ENCODE measurements at regions not wholly inside any gene's neighbourhood (a gene's known extent, or its start where the extent isn't known, plus 50 kb on each side); places are given as distances from the start of the nearest gene placed in this dataset.

- no peaks in the 10 kb centered on the region for H3K27me3 Mint-ChIP-seq (ENCODE audit: low read depth, unreplicated experiment)
- TF ChIP-seq CTCF (IDR thresholded peaks at IDR 0.05; ENCODE audit: insufficient read depth, low read depth, low read length) = no peak
- TF ChIP-seq EZH2 (IDR thresholded peaks at IDR 0.05; ENCODE audit: insufficient read depth, low read length) = no peak
These were observed 1263.6 kb upstream of the ADGRL3 start for GRCh38 chr4:59936566-59936965.

DNA sequence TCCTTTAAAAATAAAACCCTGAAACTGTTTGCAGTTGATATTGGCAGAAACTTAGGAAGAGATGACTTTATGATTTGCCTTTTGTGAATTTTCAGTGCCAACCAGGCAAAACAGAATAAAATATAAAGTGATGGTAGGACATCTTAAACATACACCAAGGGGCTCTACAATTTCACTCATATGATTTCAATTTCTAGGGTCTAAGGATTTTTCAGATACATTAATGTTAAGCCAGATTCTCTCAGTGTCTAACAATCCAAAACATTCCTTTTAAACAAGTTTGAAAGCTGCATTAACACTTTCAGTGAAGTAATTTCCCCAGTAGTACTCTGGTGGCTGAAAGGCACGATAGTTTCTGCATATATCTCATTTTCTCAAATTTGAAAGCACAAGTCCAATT, 1262.0 kb upstream of the ADGRL3 start:
- no peak overlapping the region for H3K9ac ChIP-seq (ENCODE audit: low read length)
- H3K4me2 ChIP-seq (ENCODE audit: low read length) = no peak overlapping the region
- H3K36me3 Mint-ChIP-seq (ENCODE audit: low read depth, unreplicated experiment) = no peaks in the 10 kb centered on the region
- no peaks in the 10 kb centered on the region for H3K27me3 Mint-ChIP-seq (ENCODE audit: low read depth, unreplicated experiment)
- H2AFZ ChIP-seq (ENCODE audit: low read depth, low read length) = no peak overlapping the region
- H3K4me3 Mint-ChIP-seq (ENCODE audit: unreplicated experiment) = no peak overlapping the region
- H3K36me3 ChIP-seq (ENCODE audit: insufficient read depth, low read length) = no peaks in the 10 kb centered on the region
- DNase-seq (ENCODE audit: low read depth) (no peak), FAIRE-seq (no peak)
- no peak overlapping the region for H3K27ac ChIP-seq (ENCODE audit: low read depth, low read length)
- TF ChIP-seq CTCF (IDR thresholded peaks at IDR 0.05; ENCODE audit: insufficient read depth, low read depth, low read length) (no peak), EZH2 (IDR thresholded peaks at IDR 0.05; ENCODE audit: insufficient read depth, low read length) (no peak)
- H4K20me1 ChIP-seq (ENCODE audit: insufficient read depth, low read length) = no peaks in the 10 kb centered on the region
- no peaks in the 10 kb centered on the region for H3K79me2 ChIP-seq (ENCODE audit: insufficient read depth, low read length)
- no peaks in the 10 kb centered on the region for H3K4me1 Mint-ChIP-seq (ENCODE audit: low read depth, unreplicated experiment)
- H3K27ac Mint-ChIP-seq (ENCODE audit: unreplicated experiment) = no peak overlapping the region
- no peak overlapping the region for H3K4me3 ChIP-seq (ENCODE audit: insufficient read depth, low read depth, low read length)
- H3K4me1 ChIP-seq (ENCODE audit: insufficient read depth, low read length) = no peaks in the 10 kb centered on the region
- H3K9me3 Mint-ChIP-seq (ENCODE audit: unreplicated experiment) = no peaks in the 10 kb centered on the region
- H3K9me3 ChIP-seq (ENCODE audit: insufficient read depth, low read depth, low read length) = no peaks in the 10 kb centered on the region
- H3K27me3 ChIP-seq (ENCODE audit: insufficient read depth, low read length) = no peaks in the 10 kb centered on the region

More at GRCh38 chr4:59936566-59936965, 1263.6 kb upstream of the ADGRL3 start:
- H3K27me3 ChIP-seq (ENCODE audit: insufficient read depth, low read length) = no peaks in the 10 kb centered on the region
- no peak overlapping the region for H3K9ac ChIP-seq (ENCODE audit: low read length)
- Mint-ChIP-seq H3K27ac (ENCODE audit: unreplicated experiment) (no peak overlapping the region), H3K9me3 (ENCODE audit: unreplicated experiment) (no peaks in the 10 kb centered on the region), H3K4me3 (ENCODE audit: unreplicated experiment) (no peak overlapping the region), H3K4me1 (ENCODE audit: low read depth, unreplicated experiment) (no peaks in the 10 kb centered on the region), H3K36me3 (ENCODE audit: low read depth, unreplicated experiment) (no peaks in the 10 kb centered on the region)
- H3K27ac ChIP-seq (ENCODE audit: low read depth, low read length) = no peak overlapping the region
- no peak overlapping the region for H3K4me3 ChIP-seq (ENCODE audit: insufficient read depth, low read depth, low read length)
- H3K36me3 ChIP-seq (ENCODE audit: insufficient read depth, low read length) = no peaks in the 10 kb centered on the region
- H3K4me2 ChIP-seq (ENCODE audit: low read length) = no peak overlapping the region
- no peak for DNase-seq (ENCODE audit: low read depth)
- no peak overlapping the region for H2AFZ ChIP-seq (ENCODE audit: low read depth, low read length)
- H3K9me3 ChIP-seq (ENCODE audit: insufficient read depth, low read depth, low read length) = no peaks in the 10 kb centered on the region
- H3K79me2 ChIP-seq (ENCODE audit: insufficient read depth, low read length) = no peaks in the 10 kb centered on the region
- H4K20me1 ChIP-seq (ENCODE audit: insufficient read depth, low read length) = no peaks in the 10 kb centered on the region
- H3K4me1 ChIP-seq (ENCODE audit: insufficient read depth, low read length) = no peaks in the 10 kb centered on the region
- no peak for FAIRE-seq

GRCh38 chr4:59945277-59945676, 1254.8 kb upstream of the ADGRL3 start:
- no peak overlapping the region for H3K4me3 ChIP-seq (ENCODE audit: insufficient read depth, low read depth, low read length)
- no peaks in the 10 kb centered on the region for H3K4me1 ChIP-seq (ENCODE audit: insufficient read depth, low read length)
- no peak overlapping the region for H3K27ac Mint-ChIP-seq (ENCODE audit: unreplicated experiment)
- H3K4me3 Mint-ChIP-seq (ENCODE audit: unreplicated experiment) = no peak overlapping the region
- no peaks in the 10 kb centered on the region for H3K36me3 Mint-ChIP-seq (ENCODE audit: low read depth, unreplicated experiment)
- TF ChIP-seq CTCF (IDR thresholded peaks at IDR 0.05; ENCODE audit: insufficient read depth, low read depth, low read length) (no peak), EZH2 (IDR thresholded peaks at IDR 0.05; ENCODE audit: insufficient read depth, low read length) (no peak)
- no peak overlapping the region for H3K4me2 ChIP-seq (ENCODE audit: low read length)
- FAIRE-seq (no peak), DNase-seq (ENCODE audit: low read depth) (no peak)
- no peaks in the 10 kb centered on the region for H3K79me2 ChIP-seq (ENCODE audit: insufficient read depth, low read length)
- H3K27me3 Mint-ChIP-seq (ENCODE audit: low read depth, unreplicated experiment) = no peaks in the 10 kb centered on the region
- H3K27me3 ChIP-seq (ENCODE audit: insufficient read depth, low read length) = no peaks in the 10 kb centered on the region
- H3K27ac ChIP-seq (ENCODE audit: low read depth, low read length) = no peak overlapping the region
- H3K9me3 Mint-ChIP-seq (ENCODE audit: unreplicated experiment) = no peaks in the 10 kb centered on the region
- H4K20me1 ChIP-seq (ENCODE audit: insufficient read depth, low read length) = no peaks in the 10 kb centered on the region
- peaks cover 5% of the 10 kb centered on the region for H3K4me1 Mint-ChIP-seq (ENCODE audit: low read depth, unreplicated experiment)
- no peak overlapping the region for H2AFZ ChIP-seq (ENCODE audit: low read depth, low read length)
- no peaks in the 10 kb centered on the region for H3K36me3 ChIP-seq (ENCODE audit: insufficient read depth, low read length)
- peaks cover 3% of the 10 kb centered on the region for H3K9me3 ChIP-seq (ENCODE audit: insufficient read depth, low read depth, low read length)
- no peak overlapping the region for H3K9ac ChIP-seq (ENCODE audit: low read length)

All from astrocyte (in vitro differentiated cells and primary cell).